WI38 (cell line): ENCODE measurements at regions not wholly inside any gene's neighbourhood (a gene's known extent, or its start where the extent isn't known, plus 50 kb on each side); places are given as distances from the start of the nearest gene placed in this dataset.

Experiments
- H3K4me3 ChIP-seq: 2 replicates; pipeline ENCODE4 v1.5.1; 2011; ENCODE audit warnings: low read depth, mild to moderate bottlenecking, control low read depth, low read length
- TF ChIP-seq, protein P1 (sequence below): IDR thresholded peaks from 2 replicates; pipeline ENCODE4 v1.5.1; 2012; ENCODE audit warnings: low read depth, mild to moderate bottlenecking, control low read depth, low read length

DNA sequence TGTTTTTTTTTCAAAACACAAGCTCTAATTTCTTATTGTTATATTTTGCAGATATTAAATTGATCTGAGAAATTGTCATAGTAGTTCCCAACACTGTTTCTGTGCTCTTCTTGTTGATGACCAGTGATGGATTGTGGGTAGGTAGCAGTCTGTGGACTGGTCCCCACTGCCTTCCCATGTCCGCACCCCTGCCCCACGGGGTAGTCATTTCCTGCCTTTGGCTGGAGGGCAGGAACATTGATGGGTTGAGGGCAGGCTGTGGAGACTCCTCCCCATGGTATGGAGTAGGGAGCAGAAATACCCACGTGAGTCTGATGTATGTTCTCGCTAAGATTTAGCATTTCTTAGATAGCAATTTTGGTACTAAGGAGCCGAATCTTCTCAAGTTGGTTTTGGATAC lies 762.0 kb downstream of the CDH8 start:
- TF ChIP-seq, protein P1, sequence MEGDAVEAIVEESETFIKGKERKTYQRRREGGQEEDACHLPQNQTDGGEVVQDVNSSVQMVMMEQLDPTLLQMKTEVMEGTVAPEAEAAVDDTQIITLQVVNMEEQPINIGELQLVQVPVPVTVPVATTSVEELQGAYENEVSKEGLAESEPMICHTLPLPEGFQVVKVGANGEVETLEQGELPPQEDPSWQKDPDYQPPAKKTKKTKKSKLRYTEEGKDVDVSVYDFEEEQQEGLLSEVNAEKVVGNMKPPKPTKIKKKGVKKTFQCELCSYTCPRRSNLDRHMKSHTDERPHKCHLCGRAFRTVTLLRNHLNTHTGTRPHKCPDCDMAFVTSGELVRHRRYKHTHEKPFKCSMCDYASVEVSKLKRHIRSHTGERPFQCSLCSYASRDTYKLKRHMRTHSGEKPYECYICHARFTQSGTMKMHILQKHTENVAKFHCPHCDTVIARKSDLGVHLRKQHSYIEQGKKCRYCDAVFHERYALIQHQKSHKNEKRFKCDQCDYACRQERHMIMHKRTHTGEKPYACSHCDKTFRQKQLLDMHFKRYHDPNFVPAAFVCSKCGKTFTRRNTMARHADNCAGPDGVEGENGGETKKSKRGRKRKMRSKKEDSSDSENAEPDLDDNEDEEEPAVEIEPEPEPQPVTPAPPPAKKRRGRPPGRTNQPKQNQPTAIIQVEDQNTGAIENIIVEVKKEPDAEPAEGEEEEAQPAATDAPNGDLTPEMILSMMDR: no peak
- no peak overlapping the region for H3K4me3 ChIP-seq

- no peak overlapping the region for H3K4me3 ChIP-seq
- TF ChIP-seq, protein P1: no peak
Measured at GRCh38 chr16:61270726-61271125, 765.5 kb downstream of the CDH8 start.

- H3K4me3 ChIP-seq: no peak overlapping the region
Measured at GRCh38 chr16:61263400-61263799, 772.8 kb downstream of the CDH8 start.

DNA sequence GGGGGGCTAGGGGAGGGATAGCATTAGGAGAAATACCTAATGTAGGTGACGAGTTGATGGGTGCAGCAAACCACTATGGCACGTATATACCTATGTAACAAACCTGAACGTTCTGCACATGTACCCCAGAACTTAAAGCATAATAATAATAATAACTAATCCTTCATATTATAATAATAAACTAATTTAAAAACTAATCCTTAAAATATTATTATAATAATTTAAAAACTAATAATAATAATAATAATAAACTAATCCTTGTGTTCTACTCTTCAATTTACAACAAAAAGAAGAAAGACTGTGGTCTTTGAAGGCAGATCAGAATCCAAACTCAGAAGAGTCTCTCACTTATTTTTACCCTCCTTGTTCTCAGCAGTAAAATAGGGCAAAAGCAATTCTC lies 774.9 kb downstream of the CDH8 start:
- TF ChIP-seq, protein P1: no peak

More at GRCh38 chr16:61263400-61263799, 772.8 kb downstream of the CDH8 start:
- TF ChIP-seq, protein P1: no peak

DNA sequence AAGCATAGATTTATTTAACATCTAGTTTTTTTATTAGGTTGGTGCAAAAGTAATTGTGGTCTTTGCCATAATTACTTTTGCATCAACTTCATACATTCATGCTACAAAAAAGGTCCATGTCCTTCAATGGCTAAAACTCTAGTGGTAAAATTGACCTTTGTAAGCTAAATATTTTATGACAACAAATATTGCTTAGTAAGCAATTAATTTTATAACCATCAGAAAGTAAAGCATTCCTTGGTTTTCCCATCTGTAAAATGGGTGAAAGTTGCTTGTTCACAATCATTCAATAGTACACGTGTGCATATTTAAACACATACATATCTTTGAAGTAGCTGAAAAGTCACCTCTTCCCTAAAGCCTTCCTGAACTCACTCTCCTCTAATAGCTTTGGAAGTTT lies 789.6 kb downstream of the CDH8 start:
- TF ChIP-seq, protein P1: no peak

More for the DNA sequence above, 774.9 kb downstream of the CDH8 start:
- no peak overlapping the region for H3K4me3 ChIP-seq

GRCh38 chr16:61243954-61244353 lies 792.3 kb downstream of the CDH8 start:
- H3K4me3 ChIP-seq: no peak overlapping the region
- TF ChIP-seq, protein P1: no peak

More for the DNA sequence above, 789.6 kb downstream of the CDH8 start:
- no peak overlapping the region for H3K4me3 ChIP-seq

DNA sequence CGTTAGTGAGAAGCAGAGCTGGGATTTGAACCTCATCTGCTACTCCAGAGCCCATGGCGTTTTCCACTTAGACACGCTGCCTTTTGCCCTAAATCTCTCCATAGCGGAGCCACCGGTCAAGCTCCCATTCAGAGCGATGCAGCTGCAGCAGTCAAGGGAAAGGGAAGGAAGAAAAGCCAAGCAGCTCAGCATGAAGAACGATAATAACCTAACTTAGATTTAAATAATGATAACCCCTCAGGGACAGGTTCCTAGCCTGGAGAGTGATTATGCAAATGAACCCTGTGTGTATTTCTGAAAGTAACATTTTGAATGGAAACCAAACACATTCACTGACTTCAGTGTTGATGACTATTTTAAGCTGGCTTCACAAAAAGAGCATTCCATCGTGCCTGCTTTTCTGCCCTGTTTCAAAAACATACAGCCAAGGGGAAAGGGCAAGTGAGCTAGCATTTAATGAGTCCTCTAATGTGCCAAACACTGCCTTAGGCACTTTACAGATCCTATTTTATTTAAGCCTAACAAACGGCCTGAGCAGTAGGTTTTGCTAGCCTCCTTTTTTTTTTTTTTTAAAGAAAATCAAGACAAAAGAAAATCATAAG lies 798.3 kb downstream of the CDH8 start:
- TF ChIP-seq, protein P1: no peak
- H3K4me3 ChIP-seq: no peak overlapping the region
